ENCODE measurements at regions not wholly inside any gene's neighbourhood (a gene's known extent, or its start where the extent isn't known, plus 50 kb on each side); places are given as distances from the start of the nearest gene placed in this dataset.

- TF ChIP-seq, protein P1, sequence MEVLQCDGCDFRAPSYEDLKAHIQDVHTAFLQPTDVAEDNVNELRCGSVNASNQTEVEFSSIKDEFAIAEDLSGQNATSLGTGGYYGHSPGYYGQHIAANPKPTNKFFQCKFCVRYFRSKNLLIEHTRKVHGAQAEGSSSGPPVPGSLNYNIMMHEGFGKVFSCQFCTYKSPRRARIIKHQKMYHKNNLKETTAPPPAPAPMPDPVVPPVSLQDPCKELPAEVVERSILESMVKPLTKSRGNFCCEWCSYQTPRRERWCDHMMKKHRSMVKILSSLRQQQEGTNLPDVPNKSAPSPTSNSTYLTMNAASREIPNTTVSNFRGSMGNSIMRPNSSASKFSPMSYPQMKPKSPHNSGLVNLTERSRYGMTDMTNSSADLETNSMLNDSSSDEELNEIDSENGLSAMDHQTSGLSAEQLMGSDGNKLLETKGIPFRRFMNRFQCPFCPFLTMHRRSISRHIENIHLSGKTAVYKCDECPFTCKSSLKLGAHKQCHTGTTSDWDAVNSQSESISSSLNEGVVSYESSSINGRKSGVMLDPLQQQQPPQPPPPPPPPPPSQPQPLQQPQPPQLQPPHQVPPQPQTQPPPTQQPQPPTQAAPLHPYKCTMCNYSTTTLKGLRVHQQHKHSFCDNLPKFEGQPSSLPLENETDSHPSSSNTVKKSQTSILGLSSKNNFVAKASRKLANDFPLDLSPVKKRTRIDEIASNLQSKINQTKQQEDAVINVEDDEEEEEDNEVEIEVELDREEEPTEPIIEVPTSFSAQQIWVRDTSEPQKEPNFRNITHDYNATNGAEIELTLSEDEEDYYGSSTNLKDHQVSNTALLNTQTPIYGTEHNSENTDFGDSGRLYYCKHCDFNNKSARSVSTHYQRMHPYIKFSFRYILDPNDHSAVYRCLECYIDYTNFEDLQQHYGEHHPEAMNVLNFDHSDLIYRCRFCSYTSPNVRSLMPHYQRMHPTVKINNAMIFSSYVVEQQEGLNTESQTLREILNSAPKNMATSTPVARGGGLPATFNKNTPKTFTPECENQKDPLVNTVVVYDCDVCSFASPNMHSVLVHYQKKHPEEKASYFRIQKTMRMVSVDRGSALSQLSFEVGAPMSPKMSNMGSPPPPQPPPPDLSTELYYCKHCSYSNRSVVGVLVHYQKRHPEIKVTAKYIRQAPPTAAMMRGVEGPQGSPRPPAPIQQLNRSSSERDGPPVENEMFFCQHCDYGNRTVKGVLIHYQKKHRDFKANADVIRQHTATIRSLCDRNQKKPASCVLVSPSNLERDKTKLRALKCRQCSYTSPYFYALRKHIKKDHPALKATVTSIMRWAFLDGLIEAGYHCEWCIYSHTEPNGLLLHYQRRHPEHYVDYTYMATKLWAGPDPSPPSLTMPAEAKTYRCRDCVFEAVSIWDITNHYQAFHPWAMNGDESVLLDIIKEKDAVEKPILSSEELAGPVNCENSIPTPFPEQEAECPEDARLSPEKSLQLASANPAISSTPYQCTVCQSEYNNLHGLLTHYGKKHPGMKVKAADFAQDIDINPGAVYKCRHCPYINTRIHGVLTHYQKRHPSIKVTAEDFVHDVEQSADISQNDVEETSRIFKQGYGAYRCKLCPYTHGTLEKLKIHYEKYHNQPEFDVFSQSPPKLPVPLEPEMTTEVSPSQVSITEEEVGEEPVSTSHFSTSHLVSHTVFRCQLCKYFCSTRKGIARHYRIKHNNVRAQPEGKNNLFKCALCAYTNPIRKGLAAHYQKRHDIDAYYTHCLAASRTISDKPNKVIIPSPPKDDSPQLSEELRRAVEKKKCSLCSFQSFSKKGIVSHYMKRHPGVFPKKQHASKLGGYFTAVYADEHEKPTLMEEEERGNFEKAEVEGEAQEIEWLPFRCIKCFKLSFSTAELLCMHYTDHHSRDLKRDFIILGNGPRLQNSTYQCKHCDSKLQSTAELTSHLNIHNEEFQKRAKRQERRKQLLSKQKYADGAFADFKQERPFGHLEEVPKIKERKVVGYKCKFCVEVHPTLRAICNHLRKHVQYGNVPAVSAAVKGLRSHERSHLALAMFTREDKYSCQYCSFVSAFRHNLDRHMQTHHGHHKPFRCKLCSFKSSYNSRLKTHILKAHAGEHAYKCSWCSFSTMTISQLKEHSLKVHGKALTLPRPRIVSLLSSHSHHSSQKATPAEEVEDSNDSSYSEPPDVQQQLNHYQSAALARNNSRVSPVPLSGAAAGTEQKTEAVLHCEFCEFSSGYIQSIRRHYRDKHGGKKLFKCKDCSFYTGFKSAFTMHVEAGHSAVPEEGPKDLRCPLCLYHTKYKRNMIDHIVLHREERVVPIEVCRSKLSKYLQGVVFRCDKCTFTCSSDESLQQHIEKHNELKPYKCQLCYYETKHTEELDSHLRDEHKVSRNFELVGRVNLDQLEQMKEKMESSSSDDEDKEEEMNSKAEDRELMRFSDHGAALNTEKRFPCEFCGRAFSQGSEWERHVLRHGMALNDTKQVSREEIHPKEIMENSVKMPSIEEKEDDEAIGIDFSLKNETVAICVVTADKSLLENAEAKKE (CRISPR knock-in tag; IDR thresholded peaks at IDR 0.05): no peak
- TF ChIP-seq CREB1 (CRISPR knock-in tag; IDR thresholded peaks at IDR 0.05; ENCODE audit: low read depth): no peak
These were observed 265.0 kb upstream of the SOX2 start (continued) for GRCh38 chr3:181446741-181447140.

DNA sequence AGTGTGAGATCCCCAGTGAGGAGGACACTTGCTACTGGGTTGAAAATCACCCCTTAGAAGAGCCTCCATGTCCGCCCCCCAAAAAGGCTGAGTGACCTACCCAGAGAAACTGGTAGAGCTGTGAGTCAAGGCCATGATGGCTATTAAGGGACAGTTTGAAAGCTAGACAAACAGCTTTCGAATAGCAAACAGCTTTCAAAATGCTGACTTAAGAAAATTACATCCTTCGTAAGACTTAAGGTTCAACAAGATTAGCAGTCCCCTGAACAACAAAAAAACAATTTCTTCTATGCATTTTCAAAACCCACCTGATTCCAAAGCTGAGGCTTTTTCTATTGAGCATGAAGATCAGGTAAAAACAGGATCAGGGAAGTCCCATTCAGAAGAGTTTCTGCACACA lies 269.7 kb upstream of the SOX2 start:
- no peak for DNase-seq (ENCODE audit: low spot score)
- H3K9me3 Mint-ChIP-seq: no peaks in the 10 kb centered on the region
- no peaks in the 10 kb centered on the region for H3K36me3 ChIP-seq (ENCODE audit: insufficient read depth)
- ATAC-seq: no peak
- peaks cover 7% of the 10 kb centered on the region; the same call in 2 of the 3 replicates for H3K4me1 Mint-ChIP-seq
- no peaks in the 10 kb centered on the region for H3K27me3 ChIP-seq (ENCODE audit: insufficient read depth)
- peak overlapping the region; percentile 60; the same call in 1 of the 2 replicates for H2AFZ ChIP-seq
- no peaks in the 10 kb centered on the region for H3K4me1 ChIP-seq (ENCODE audit: insufficient read depth)
- no peaks in the 10 kb centered on the region for H3F3A ChIP-seq (replicated peaks; ENCODE audit: low read depth)
- no peaks in the 10 kb centered on the region; the same call in 1 of the 2 replicates for H3K9me2 ChIP-seq (ENCODE audit: insufficient read depth)
- no peak overlapping the region for H3K4me2 ChIP-seq
- peaks cover 5% of the 10 kb centered on the region for H3K27me3 Mint-ChIP-seq (ENCODE audit: insufficient read depth, low read depth, poor library complexity)
- no peak overlapping the region for H3K4me3 ChIP-seq
- no peak overlapping the region for H3K27ac ChIP-seq (ENCODE audit: low read depth)
- no peak overlapping the region for H3K27ac Mint-ChIP-seq
- H3K36me3 Mint-ChIP-seq (ENCODE audit: low read depth): no peaks in the 10 kb centered on the region
- TF ChIP-seq CREB1 (CRISPR knock-in tag; IDR thresholded peaks at IDR 0.05; ENCODE audit: low read depth) (no peak), JUNB (IDR thresholded peaks at IDR 0.05; ENCODE audit: unreplicated experiment) (no peak), EZH2 (IDR thresholded peaks at IDR 0.05; ENCODE audit: low read depth, unreplicated experiment) (no peak), CTCF (conservative IDR thresholded peaks at IDR 0.05; ENCODE audit: low read depth in 2 of 2) (no peak)
- no peaks in the 10 kb centered on the region for H3K79me2 ChIP-seq (replicated peaks; ENCODE audit: insufficient read depth)
- H3K4me3 Mint-ChIP-seq: no peak overlapping the region
- no peaks in the 10 kb centered on the region for H4K20me1 ChIP-seq (replicated peaks; ENCODE audit: insufficient read depth)

Measured in GM23338 (cell line).